ENCODE measurements at regions not wholly inside any gene's neighbourhood (a gene's known extent, or its start where the extent isn't known, plus 50 kb on each side); places are given as distances from the start of the nearest gene placed in this dataset.

DNA sequence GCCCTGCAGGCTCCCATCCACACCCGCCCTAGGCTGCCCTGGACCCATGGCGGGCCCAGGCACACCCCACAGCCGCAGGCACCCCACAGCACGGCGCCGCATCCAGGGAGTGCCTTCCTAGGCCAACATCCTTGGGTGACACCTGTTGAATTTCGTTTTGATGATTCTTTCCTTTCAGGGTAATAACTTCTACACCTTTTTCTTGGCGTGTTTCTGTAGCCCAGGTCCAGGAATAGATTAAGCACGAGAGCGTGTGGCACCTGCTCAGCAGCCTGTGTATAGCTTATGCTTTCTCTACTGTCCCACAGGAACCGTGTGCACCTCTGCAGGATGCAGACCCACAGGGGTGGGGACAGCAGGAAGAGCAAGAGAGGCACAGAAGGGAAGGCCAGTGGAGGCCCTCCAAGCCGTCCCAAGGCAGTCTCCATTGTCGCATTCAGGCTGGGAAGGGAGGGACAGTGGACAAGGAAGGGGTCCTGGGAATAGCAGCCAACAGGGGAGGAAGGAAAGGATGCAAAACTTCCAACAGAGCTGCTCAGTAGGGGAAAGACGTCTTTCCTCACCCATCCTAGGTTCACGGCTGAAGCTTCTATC lies 118.1 kb upstream of the AFDN start:
- H3K9me3 ChIP-seq (ENCODE audit: control insufficient read depth, insufficient read depth, low read depth, low read length) = no peaks in the 10 kb centered on the region
- POLR2A ChIA-PET = no interaction called here
- H3K4me1 ChIP-seq (ENCODE audit: control insufficient read depth, insufficient read depth, low read length) = no peaks in the 10 kb centered on the region
- no peak overlapping the region for H3K27ac ChIP-seq (ENCODE audit: extremely low read depth, low read depth, low read length)
- no peaks in the 10 kb centered on the region for H3K36me3 ChIP-seq (ENCODE audit: control insufficient read depth in 2 of 2, insufficient read depth in 1 of 2, low read length in 2 of 2)
- TF ChIP-seq KLF1 (tag by site-specific recombination; IDR thresholded peaks at IDR 0.05) = no peak
- TF ChIP-seq SCRT1 (tag by site-specific recombination; IDR thresholded peaks at IDR 0.05; ENCODE audit: borderline replicate concordance) = peak; percentile 70; the same call in 1 of the 2 replicates
- no peak for TF ChIP-seq ZFP41 (tag by site-specific recombination; IDR thresholded peaks at IDR 0.05; ENCODE audit: borderline replicate concordance)
- TF ChIP-seq, protein P1, sequence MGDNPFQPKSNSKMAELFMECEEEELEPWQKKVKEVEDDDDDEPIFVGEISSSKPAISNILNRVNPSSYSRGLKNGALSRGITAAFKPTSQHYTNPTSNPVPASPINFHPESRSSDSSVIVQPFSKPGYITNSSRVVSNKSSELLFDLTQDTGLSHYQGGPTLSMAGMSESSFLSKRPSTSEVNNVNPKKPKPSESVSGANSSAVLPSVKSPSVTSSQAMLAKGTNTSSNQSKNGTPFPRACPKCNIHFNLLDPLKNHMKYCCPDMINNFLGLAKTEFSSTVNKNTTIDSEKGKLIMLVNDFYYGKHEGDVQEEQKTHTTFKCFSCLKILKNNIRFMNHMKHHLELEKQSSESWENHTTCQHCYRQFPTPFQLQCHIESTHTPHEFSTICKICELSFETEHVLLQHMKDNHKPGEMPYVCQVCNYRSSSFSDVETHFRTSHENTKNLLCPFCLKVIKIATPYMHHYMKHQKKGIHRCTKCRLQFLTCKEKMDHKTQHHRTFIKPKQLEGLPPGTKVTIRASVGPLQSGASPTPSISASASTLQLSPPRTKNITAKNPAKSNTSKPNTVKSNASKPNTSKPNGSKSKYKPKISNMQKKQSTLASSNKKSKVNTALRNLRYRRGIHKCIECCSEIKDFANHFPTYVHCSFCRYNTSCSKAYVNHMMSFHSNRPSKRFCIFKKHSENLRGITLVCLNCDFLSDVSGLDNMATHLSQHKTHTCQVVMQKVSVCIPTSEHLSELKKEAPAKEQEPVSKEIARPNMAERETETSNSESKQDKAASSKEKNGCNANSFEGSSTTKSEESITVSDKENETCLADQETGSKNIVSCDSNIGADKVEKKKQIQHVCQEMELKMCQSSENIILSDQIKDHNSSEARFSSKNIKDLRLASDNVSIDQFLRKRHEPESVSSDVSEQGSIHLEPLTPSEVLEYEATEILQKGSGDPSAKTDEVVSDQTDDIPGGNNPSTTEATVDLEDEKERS (tag by site-specific recombination; IDR thresholded peaks at IDR 0.05) = no peak
- TF ChIP-seq ZBTB1 (tag by site-specific recombination; IDR thresholded peaks at IDR 0.05) = no peak
- peak; percentile 83 for TF ChIP-seq SCRT2 (tag by site-specific recombination; IDR thresholded peaks at IDR 0.05)
- CTCF ChIA-PET = no interaction called here
- H3K4me3 ChIP-seq (ENCODE audit: low read depth, low read length) = no peak overlapping the region

DNA sequence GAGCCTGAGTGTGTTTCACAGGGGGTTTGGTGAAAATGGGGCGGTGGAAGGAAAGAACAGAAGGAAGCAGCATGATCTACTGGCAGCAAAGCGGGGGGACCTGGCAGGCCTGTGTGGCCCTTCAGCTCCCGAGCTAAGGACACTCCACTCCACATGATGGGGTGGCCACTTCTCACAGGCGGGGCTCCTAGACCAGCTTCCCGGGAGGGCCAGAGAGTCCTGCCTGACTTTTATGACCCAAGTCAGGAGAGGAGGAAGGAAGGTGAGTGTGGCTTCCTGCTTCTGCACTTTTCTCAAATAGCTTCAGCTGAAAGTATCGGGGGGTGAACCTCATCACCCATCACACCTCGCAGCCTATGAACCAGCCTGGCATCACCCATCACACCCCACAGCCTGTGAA lies 117.5 kb upstream of the AFDN start:
- ChIA-PET CTCF (no interaction called here), POLR2A (no interaction called here)
- H3K27ac ChIP-seq (ENCODE audit: extremely low read depth, low read depth, low read length) = no peak overlapping the region
- H3K36me3 ChIP-seq (ENCODE audit: control insufficient read depth in 2 of 2, insufficient read depth in 1 of 2, low read length in 2 of 2) = no peaks in the 10 kb centered on the region
- no peak overlapping the region for H3K4me3 ChIP-seq (ENCODE audit: low read depth, low read length)
- H3K4me1 ChIP-seq (ENCODE audit: control insufficient read depth, insufficient read depth, low read length) = no peaks in the 10 kb centered on the region
- no peaks in the 10 kb centered on the region for H3K9me3 ChIP-seq (ENCODE audit: control insufficient read depth, insufficient read depth, low read depth, low read length)
- TF ChIP-seq IKZF3 (tag by site-specific recombination; IDR thresholded peaks at IDR 0.05) (no peak), TRIM28 (IDR thresholded peaks at IDR 0.05; ENCODE audit: borderline replicate concordance, low read length) (no peak), ZBTB21 (tag by site-specific recombination; IDR thresholded peaks at IDR 0.05) (no peak), ZFP37 (tag by site-specific recombination; IDR thresholded peaks at IDR 0.05) (no peak), ZBTB44 (tag by site-specific recombination; IDR thresholded peaks at IDR 0.05) (no peak), REPIN1 (tag by site-specific recombination; IDR thresholded peaks at IDR 0.05; ENCODE audit: low read depth) (no peak), ZNF37A (tag by site-specific recombination; IDR thresholded peaks at IDR 0.05) (no peak), YY2 (tag by site-specific recombination; IDR thresholded peaks at IDR 0.05) (no peak), ZNF311 (tag by site-specific recombination; IDR thresholded peaks at IDR 0.05; ENCODE audit: borderline replicate concordance) (no peak), ZFP69B (tag by site-specific recombination; IDR thresholded peaks at IDR 0.05) (no peak), ZBTB26 (tag by site-specific recombination; optimal IDR thresholded peaks at IDR 0.05) (no peak), ZNF175 (tag by site-specific recombination; IDR thresholded peaks at IDR 0.05) (no peak), ZNF416 (tag by site-specific recombination; IDR thresholded peaks at IDR 0.05) (no peak), HIC1 (tag by site-specific recombination; IDR thresholded peaks at IDR 0.05) (no peak), ZNF433 (tag by site-specific recombination; IDR thresholded peaks at IDR 0.05; ENCODE audit: low read depth) (no peak), ZNF239 (tag by site-specific recombination; IDR thresholded peaks at IDR 0.05) (no peak)
- TF ChIP-seq, protein P2, sequence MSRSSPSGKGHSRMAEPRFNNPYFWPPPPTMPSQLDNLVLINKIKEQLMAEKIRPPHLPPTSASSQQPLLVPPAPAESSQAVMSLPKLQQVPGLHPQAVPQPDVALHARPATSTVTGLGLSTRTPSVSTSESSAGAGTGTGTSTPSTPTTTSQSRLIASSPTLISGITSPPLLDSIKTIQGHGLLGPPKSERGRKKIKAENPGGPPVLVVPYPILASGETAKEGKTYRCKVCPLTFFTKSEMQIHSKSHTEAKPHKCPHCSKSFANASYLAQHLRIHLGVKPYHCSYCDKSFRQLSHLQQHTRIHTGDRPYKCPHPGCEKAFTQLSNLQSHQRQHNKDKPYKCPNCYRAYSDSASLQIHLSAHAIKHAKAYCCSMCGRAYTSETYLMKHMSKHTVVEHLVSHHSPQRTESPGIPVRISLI (tag by site-specific recombination; IDR thresholded peaks at IDR 0.05) = no peak
- TF ChIP-seq, protein P1 (tag by site-specific recombination; IDR thresholded peaks at IDR 0.05) = no peak
